ENCODE measurements at regions not wholly inside any gene's neighbourhood (a gene's known extent, or its start where the extent isn't known, plus 50 kb on each side); places are given as distances from the start of the nearest gene placed in this dataset.

DNA sequence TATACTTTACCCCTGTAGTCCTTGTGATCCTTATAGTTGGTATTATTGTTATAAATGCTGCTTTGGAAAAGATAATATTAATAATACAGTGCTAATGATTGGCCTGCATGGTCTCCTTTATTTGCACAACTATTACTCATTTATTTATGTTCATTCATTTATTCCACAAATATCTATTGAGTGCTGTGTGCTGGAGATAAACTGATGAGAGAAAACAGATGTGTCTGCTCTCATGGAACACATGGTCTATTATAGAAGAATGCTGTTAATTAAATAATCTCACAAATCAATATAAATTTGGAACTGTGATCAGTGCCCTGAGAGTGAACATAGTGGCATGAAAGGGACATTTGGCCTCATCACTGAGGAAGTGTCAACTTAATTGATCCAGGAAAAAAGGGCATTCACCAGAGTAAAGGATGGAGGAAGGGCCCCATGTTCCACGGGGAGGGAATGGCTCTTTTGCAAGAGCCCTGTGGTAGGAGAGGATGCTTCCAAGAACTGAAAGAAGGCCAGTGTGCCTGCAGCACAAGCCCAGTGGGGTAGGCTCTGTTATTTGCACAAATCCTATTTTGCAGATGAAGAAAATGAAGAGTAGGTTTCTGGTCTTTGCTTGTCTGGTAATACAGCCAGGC, 91.5 kb upstream of the STK39 start:
- no peak for DNase-seq (ENCODE audit: low read depth)

DNA sequence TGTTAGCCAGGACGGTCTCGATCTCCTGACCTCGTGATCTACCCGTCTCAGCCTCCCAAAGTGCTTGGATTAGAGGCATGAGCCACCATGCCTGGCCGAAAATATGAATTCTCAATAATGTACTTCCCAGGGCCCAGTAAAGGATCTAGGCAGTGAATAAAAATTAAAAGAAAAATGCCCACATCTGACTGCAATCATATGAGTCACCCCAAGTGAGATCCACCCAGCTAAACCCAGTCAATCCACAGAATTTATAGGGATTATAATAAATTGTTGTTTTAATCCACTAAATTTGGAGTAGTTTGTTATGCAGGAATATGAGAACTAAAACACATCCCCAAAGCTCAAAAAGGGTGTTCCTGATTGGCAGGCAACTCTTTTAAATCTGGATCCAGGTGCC, 93.5 kb upstream of the STK39 start:
- DNase-seq (ENCODE audit: low read depth), result no peak

DNA sequence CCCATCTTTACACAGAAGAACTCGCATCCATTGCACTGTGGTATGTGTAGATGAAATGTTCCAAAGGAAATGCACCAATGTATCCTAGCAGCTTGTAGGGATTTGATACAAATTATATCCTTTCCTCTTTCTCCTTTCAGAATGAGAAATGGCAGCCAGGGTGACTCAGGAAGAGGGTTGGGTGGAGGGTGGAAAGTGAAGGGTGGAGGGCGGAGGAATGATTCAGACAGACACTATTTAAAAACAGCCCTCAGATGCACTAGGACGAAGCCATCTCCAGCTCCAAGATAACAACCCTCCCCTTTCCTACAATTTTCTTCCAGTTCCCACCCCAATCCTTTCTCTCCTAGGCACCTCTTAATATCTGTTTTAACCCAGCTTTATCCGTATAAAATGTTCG, 96.2 kb upstream of the STK39 start:
- peak; percentile 50 for DNase-seq (ENCODE audit: low read depth)

DNA sequence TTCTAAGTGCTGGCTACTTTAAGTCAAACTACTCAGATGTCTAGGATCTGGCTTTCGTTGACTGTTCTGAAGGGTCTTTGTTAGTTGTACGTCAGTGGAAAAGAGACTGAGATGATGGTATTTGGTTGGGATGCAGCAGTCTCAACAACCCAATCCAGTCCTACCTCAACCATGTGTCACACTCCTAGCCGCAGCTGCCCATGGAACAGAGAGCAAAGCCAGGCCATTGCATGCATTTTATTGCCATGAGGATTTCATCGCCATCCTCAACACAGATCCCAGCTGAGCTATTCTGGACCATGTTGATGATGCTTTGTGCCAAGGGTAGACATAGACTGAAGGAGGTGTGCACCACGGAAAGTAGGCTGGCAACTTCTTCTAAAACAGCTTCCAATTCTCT, 97.3 kb upstream of the STK39 start:
- no peak for DNase-seq (ENCODE audit: low read depth)

DNA sequence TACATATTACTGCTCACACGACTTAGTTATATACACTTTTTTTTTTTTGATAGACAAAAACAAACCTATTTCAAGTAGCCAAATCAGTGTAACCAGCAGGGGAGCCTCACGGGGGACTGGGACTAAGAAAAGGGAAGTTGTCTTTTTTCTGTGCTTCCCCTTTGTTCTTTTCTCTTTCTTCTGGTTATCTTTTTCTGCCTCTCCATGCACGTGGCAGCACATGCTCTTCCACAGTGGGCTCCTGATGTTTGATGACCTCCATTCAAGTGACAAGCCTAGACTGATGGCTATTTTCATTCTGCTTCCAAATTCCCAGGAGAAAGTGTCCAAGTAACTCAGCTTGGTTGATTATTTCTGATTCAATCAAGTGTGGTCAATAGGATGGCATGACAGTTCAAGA, 98.2 kb upstream of the STK39 start:
- no peak for DNase-seq (ENCODE audit: low read depth)

DNA sequence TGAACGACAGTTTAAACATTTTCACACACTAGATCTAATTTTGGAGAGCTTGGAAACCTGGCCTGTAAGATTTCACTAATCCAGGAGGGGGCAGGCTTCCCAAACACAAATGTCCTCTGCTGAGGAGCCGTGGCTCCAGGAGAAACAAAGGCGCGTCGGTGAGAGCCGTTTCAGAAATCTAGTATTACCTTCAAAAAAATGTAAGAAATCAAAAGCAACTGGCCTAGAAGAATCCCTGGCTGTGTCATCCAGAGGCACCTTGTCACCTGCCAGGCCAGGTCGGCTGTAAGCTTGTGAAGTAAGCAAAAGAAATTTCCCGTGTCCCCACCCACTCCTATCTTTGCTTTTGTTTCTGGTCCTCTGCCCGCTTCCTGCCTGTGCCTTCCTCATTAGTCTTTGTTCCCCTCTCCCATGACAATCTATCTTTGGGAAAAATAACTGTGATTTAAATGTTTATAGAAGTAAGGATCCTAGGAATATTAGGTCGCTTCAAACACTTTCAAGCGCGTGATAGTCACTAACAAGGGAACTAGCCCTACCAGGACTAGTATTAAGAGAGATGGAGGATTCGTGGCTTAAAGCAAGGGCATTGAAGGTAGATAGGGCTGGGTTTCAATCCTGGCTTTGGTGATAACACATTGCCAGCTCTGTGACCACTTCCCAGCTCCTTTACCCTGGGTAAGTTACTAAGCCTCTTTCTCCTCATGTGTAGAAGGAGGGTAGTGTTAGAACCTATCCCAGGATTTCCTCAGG, 99.5 kb upstream of the STK39 start:
- peak; percentile 53 for DNase-seq (ENCODE audit: low read depth)

DNA sequence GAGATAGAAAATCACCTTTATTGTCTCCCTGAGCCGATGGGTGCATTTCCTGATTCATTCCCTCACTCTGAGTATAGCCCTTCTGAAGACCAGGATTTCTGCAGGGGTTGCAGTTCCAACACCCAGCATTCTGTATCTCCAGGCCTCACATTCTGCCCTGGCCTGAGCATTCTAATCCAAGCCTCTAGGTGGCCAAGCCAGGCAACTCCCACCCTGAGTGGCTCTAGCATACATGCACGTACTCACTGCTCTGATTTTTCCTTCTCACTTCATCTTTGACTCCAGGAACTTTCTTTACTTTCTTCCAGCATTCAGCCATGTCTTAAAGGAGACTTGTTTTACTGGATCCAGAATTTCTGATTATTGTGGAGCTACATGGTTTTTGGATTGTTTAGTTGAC, 100.7 kb upstream of the STK39 start:
- DNase-seq (ENCODE audit: low read depth), result peak; percentile 34

DNA sequence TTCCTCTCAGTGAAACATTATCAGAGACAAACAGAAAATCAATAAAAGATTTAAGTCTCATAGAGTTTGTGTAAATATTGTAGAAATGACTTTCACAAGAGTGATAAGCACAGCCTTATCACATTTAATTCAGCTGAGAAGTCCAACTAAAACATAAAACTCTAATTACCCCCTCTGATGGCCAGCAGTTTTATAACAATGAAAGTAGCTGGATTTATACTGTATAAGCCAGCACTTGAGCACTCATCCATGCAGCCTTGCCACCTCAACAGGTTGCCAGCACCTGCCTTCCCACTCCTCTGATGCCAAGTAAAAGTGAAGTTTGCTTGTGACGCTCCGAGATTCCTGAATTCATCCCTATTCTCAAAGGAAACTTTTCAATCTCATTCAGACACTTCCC, 103.0 kb upstream of the STK39 start:
- no peak for DNase-seq (ENCODE audit: low read depth)

DNA sequence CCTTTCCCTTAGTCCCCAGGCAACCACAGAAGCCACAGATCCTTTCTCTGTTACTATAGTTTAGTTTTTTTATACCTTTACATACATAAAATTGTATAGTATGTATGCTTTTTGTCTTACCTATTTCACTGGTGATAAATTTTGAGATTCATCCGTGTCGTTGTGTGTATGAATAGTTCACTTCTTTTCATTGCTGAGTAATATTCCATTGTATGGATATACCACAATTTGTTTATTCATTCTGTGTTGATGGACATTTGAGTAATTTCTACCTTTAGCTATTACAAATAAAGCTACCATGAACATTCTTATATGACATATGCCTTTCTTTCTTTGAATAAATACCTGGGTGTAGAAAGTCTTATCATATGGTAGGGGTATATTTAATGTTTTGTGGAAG, 102.8 kb upstream of the CERS6 start:
- no peak for DNase-seq (ENCODE audit: low read depth)

DNA sequence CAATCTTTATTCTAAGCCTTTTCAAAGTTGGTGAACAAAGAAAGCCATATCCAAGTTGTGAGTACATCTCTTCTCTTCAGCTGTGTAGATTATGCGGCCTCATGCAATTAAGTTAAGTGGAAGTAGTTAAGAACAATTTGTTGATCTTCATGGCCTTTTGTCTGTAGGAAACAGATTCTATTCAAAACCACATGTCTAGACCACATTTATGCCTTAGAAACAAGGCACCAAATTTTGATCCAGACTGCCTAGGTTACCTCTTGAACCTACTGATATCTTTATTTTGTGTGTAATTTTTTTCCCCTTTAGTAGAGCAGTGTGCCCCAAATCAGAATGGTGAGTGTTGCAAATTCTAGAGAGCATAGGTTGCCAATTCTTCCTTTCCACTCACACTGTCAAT, 101.6 kb upstream of the CERS6 start:
- no peak for DNase-seq (ENCODE audit: low read depth)

DNA sequence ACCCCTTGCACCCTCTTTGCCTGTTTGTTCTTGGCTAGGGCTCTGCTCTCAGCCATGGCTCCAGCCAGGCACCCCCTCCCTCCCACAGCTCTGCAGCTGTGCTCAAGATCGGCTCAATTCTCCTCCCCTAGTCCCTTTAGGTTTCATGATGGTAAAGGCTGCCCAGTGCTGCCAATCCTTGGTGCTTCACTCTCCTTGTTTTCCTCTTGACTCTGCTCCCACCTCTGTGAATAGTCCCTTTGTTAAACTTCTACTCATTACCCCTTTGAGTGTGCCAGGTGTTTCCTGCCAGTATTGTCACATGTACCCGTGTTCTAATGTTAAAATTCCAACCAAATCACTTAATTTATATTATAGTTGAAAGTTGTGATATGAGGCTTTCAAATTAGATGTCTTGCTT, 101.0 kb upstream of the CERS6 start:
- DNase-seq (ENCODE audit: low read depth), result no peak

DNA sequence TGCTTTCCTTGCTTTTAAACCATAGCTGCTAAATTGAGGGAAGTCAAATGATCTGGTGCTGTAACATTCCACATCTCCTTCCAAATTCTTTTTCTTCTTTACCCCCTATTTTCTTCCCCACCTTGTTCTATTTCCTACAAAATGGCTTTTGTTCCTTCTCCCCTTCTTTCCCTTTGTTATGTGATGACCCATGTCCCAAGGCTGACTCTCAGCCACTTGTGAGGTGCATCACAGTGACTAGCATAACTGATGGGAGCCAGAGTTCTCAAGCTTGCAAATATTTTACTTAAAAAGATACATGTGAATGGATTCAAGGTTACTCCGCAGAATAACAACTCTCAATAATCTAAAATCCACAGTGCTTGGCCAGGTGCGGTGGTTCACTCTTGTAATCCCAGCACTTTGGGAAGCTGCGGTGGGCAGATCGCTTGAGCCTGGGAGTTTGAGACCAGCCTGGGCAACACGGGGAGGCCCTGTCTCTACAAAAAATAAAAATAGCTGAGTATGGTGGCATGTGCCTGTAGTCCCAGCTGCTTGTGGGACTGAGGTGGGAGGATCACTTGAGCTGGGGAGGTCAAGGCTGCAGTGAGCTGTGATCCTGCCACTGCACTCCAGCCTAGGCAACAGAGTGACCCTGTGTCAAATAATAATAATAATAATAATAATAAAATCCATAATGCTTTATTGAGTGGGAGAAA, 100.1 kb upstream of the CERS6 start:
- no peak for DNase-seq (ENCODE audit: low read depth)

DNA sequence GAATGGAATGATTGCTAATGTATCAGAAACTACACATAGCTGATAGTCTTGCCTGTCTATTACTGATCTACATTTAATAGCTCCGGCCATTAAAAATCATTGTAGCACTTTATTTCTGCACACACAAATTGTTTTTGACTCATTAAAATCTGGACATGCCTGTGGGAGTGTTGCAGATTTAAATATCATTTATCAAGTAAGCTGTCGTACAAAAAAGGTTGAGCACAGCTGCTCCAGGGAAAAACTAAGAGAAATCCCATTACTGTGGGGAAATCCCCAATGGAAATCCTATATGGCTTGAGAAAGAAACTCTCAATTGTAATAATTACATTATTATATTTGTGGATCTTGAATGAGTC, 99.6 kb upstream of the CERS6 start:
- DNase-seq (ENCODE audit: low read depth), result no peak

DNA sequence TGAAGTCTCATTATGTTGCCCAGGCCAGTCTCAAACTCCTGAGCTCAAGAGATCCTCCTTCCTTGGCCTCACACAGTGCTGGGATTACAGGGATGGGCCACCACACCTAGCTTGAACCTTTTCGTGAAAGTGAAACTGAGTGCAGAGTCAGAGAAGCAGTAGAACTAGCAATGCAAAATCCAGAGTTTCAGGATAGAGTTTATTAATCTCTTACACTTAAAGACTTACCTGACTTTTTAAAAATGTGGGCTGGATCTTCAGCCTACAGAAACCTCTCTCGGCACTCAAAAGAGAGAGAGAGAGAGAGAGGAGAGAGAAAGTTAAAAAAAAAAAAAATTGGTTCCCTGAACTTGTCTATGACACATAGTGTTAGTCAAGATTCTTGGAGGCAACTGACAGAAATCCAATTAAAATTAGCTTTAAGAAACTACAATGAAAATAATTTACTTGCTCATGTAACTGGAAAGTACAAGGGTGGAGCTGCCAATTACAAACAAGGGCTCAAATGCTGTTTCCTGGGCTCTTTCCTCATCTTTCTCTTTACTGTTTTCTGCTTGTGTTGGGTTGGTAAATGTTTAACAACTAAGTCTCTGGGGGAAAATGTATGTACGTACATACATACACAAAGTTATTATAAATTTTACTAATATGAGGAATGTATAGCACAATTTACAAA, 98.1 kb upstream of the CERS6 start:
- no peak for DNase-seq (ENCODE audit: low read depth)

DNA sequence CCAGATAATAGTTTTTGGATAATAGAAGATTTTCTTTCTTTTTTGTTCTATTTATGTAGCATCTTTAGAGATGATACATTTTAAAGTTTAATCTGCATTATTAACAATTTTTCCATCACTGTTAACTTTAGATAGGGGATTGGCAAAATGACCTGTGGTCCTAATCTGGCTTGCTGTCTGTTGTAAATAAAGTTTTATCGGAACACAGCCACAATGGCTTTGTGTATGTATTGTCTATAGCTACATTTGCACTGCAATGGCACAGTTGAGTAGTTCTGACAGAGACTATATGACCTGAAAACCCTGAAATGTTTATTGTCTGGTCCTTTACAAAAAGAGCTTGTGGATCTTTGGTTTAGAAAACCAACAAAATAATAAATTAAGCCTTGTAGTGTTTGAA, 97.0 kb upstream of the CERS6 start:
- no peak for DNase-seq (ENCODE audit: low read depth)

DNA sequence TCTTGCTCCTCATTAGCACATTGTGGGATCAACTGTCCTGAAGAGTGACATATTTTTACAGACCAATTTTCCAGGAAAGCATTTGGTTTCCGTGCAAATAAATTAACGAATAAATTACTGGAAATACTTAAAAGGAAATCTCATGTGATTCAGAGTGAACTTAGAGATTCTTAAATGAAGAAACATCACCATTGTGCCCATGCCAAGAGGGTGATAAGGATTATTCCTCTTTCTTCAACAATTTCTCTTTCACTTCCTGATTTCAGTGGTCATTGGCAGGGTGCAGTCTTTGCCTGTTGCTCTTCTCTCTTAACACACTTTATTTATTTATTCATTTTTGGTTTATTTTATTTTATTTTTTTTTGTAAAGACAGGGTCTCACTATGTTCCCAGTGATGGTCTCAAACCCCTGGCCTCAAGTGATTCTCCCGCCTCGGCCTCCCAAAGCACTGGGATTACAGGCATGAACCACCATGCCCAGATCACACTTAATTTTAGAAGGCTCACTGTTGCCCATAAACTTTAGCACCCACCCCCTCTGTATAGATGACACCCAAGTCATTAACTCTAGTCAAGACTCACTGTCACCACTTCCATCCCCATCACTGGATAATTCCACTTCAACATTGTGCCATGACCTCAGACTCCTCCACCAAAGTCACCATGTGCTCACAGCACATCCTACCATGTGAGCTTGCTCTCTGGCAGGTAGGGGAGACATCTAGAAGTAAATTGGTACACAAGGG, 92.6 kb upstream of the CERS6 start:
- DNase-seq (ENCODE audit: low read depth), result no peak

DNA sequence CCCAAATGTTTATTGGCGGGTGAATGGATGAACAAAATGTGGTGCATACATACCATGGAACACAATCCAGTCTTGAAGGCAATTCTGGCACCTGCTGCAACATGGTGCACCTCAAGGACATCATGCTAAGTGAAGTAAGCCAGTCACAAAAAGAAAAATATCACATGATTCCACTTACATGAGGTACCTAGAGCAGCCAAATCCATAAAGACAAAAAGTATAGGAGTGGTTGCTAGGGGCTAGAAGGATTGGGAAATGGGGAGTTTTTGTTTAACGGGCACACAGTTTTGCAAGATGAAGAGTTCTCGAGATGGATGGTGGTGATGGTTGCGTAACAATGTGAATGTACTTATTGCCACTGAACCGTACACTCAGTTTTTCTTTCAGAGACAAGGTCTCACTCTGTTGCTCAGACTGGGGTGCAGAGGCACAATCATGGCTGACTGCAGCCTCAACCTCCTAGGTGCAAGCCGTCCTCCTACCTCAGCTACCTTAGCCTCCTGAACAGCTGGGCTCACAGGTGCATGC, 90.9 kb upstream of the CERS6 start:
- DNase-seq (ENCODE audit: low read depth), result no peak

DNA sequence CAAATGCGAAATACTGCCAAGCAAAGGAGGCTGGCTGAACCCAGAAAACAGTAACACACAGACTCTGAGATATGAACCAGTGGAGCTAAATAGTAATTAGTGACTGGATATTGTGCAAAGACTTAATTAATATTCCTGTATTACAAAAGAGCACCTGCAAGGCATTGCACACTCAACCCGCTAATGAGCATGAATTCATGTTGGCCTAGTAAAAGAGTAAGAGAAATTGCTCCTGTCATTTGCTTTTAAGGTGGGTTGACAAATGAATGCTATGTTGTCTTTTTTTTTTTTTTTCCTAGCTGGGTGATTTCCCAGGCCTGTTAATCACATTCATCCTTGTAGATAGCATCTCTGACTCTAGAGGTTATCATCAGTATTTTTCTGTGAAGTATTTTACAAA, 87.0 kb upstream of the CERS6 start:
- DNase-seq (ENCODE audit: low read depth), result no peak

DNA sequence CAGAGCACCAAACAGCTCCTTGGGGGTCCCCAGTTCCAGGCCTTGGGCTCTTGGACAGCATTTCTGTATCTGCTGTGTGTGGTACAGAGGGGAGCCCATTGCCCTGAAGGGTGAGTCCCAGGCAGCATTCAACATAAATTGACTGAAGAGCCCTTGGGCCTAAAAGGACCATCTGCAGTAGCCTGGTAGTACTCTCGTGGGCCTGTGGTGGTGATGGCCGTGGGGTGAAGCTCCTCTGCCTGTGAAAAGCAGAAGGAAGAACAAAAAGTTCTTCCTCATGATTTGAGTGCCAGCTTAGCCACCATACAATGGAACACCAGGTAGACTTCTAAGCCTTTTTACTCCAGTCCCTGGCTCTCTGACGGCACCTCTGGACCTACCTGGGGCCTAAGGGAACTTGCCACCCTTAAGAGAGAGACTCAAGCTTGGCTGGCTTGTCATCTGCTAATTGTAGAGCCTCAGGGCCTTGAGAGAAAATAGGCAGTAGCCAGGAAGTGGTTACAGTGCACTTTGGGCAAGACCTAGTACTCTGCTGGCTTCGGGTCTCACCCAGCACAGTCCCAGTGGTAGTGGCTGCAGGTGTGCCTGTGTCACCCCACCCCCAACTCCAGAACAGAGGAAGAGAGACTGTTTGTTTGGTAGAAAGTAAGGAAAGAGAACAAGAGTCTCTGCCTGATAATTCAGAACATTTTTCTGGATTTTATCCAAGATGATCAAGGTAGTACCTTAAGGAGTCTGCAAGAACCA, 84.6 kb upstream of the CERS6 start:
- DNase-seq (ENCODE audit: low read depth), result no peak

DNA sequence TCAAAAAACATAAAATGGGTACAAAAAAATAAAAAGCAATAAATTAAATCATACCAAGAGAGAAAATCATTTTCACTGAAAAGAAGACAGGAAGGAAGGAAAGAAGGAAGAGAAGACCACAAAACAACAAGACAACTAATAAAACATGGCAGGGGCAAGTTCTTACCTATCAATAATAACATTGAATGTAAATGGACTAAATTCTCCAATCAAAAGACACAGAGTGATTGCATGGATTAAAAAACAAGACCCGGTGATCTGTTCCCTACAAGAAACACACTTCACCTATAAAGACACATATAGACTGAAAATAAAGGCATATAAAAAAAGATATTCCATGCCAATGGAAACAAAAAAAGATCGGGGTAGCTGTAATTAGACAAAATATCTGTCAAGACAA, 82.6 kb upstream of the CERS6 start:
- DNase-seq (ENCODE audit: low read depth), result no peak

DNA sequence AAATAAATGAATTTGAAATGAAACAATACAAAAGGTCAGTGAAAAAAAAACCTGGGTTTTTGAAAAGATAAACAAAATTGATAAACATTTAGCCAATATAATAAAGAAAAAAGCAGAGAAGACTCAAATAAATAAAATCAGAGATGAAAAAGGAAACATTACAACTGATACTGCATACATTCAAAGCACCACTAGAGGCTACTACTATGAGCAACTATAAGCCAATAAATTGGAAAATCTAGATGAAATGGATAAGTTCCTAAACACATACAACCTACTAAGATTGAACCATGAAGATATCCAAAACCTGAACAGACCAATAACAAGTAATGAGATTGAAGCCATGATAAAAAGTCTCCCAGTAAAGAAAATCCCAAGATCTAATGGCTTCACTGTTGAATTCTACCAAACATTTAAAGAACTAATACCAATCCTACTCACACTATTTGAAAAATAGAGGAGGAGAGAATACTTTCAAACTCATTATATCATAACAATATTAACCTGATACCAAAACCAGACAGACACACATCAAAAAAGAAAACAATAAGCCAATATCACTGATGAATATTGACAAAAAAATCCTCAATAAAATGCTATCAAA, 80.8 kb upstream of the CERS6 start:
- no peak for DNase-seq (ENCODE audit: low read depth)

All from M059J (cell line).